Esophagus muscularis mucosa (tissue), 4 donors: ENCODE measurements at regions not wholly inside any gene's neighbourhood (a gene's known extent, or its start where the extent isn't known, plus 50 kb on each side); places are given as distances from the start of the nearest gene placed in this dataset.
"Not testable (repeated sequence)": the region's sequence is repeated elsewhere in the genome, so short reads cannot be mapped to it uniquely, and the experiment has no call there.

Experiments
- DNase-seq: peaks from one replicate; pipeline ENCODE4 v3.0.0-alpha.2; 2017; ENCODE audit errors: extremely low spot score
- H3K27ac ChIP-seq, 4 donors: fragments of 200-600 bp; sonication (generic); replicated peaks in 1 of 4; 1 replicate in 3 of 4; 2 replicates in 1 of 4; pipeline ENCODE4 v1.5.1; 2016 to 2019; ENCODE audit warnings: mild to moderate bottlenecking in 1 of 4
- H3K27me3 ChIP-seq, 4 donors: fragments of 200-600 bp; sonication (generic); one replicate each; pipeline versions ENCODE4 v1.5.1 to v1.6.0; 2016 to 2019
- H3K36me3 ChIP-seq, 4 donors: fragments of 200-600 bp; sonication (generic); one replicate each; pipeline ENCODE4 v1.5.1; 2016 to 2019
- H3K4me1 ChIP-seq, 4 donors: fragments of 200-600 bp; sonication (generic); one replicate each; pipeline ENCODE4 v1.5.1; 2016 to 2019
- H3K4me3 ChIP-seq, 4 donors: fragments of 200-600 bp; sonication (generic); 1 replicate in 2 of 4; 2 replicates in 2 of 4; pipeline ENCODE4 v1.5.1; 2016 to 2019; ENCODE audit warnings: mild to moderate bottlenecking in 4 of 4, moderate library complexity in 1 of 4
- H3K9me3 ChIP-seq, 4 donors: fragments of 200-600 bp; sonication (generic); 1 replicate in 3 of 4; 2 replicates in 1 of 4; pipeline ENCODE4 v1.5.1; 2016 to 2019
- CTCF ChIP-seq, 3 experiments: fragments of 200-600 bp in 2 of 3; fragments of 450-650 bp in 1 of 3; sonication (generic) in 2 of 3; IDR thresholded peaks; one replicate each; pipeline ENCODE4 v1.5.1; 2017 to 2019; ENCODE audit warnings: antibody characterized with exemption in 3 of 3, mild to moderate bottlenecking in 2 of 3, moderate library complexity in 1 of 3
- EP300 ChIP-seq: sonication (generic); formaldehyde crosslinking; IDR thresholded peaks from one replicate; pipeline ENCODE4 v1.6.1; 2017; ENCODE audit warnings: antibody characterized with exemption
- POLR2A ChIP-seq: fragments of 450-650 bp; IDR thresholded peaks from one replicate; pipeline ENCODE4 v1.6.1; 2017; ENCODE audit warnings: antibody characterized with exemption, moderate library complexity, mild to moderate bottlenecking, low read depth
- POLR2AphosphoS5 ChIP-seq, 2 donors: sonication (generic); formaldehyde crosslinking; IDR thresholded peaks; one replicate each; pipeline ENCODE4 v1.6.1; 2017; ENCODE audit warnings: antibody characterized with exemption in 2 of 2
- WGBS: methylation state at CpG from one replicate; pipeline ENCODE4 v1.1.5; 2018; 5-methylcytosine and 5-hydroxymethylcytosine counted together
- intact Hi-C: fragments of 100-400 bp; cut with DNase I; formaldehyde crosslinking; loops from one replicate; pipeline ENCODE4 v1.15.1; 2023

GRCh38 chr2:90179591-90179990, 1488.1 kb downstream of the RPIA start:
- H3K36me3 ChIP-seq, H3K4me1 ChIP-seq, DNase-seq, H3K27me3 ChIP-seq, H3K27ac ChIP-seq, intact Hi-C loops, H3K4me3 ChIP-seq, H3K9me3 ChIP-seq: not testable (repeated sequence)
- 50% methylated on average over 2 of the region's 3 CpGs for WGBS

GRCh38 chr2:90207454-90208058, 1516.1 kb downstream of the RPIA start:
- Histone ChIP-seq H3K36me3 (no peaks in the 10 kb centered on the region), H3K4me3 (no peak overlapping the region), H3K27me3 (peaks cover 0 to 27% (median 0%) of the 10 kb centered on the region in 4 donors), H3K9me3 (no peaks in the 10 kb centered on the region), H3K27ac (no peak overlapping the region), H3K4me1 (no peaks in the 10 kb centered on the region)
- intact Hi-C loops = no loop called here
- no peak for DNase-seq
- WGBS = 58% methylated on average over 1 of the region's 1 CpG
- TF ChIP-seq EP300 = no peak
- no peak for TF ChIP-seq POLR2AphosphoS5 (IDR thresholded peaks at IDR 0.05)
- TF ChIP-seq CTCF (IDR thresholded peaks at IDR 0.05) = no peak
- TF ChIP-seq POLR2A = no peak

GRCh38 chr2:90209009-90209408, 1517.5 kb downstream of the RPIA start:
- Histone ChIP-seq H3K36me3 (no peaks in the 10 kb centered on the region), H3K4me3 (no peak overlapping the region), H3K9me3 (no peaks in the 10 kb centered on the region), H3K27ac (no peak overlapping the region), H3K4me1 (no peaks in the 10 kb centered on the region), H3K27me3 (peaks cover 0 to 27% (median 0%) of the 10 kb centered on the region in 4 donors)
- no peak for TF ChIP-seq CTCF (IDR thresholded peaks at IDR 0.05)
- no peak for TF ChIP-seq POLR2AphosphoS5 (IDR thresholded peaks at IDR 0.05)
- TF ChIP-seq EP300 = no peak
- no peak for TF ChIP-seq POLR2A
- DNase-seq = no peak
- 72% methylated on average over 5 of the region's 5 CpGs for WGBS
- intact Hi-C loops = no loop called here

GRCh38 chr2:90209806-90210205, 1518.3 kb downstream of the RPIA start:
- TF ChIP-seq POLR2AphosphoS5 (IDR thresholded peaks at IDR 0.05) (no peak), POLR2A (no peak), CTCF (IDR thresholded peaks at IDR 0.05) (no peak), EP300 (no peak)
- Histone ChIP-seq H3K4me1 (no peaks in the 10 kb centered on the region), H3K27me3 (peaks cover 0 to 23% (median 0%) of the 10 kb centered on the region in 4 donors), H3K4me3 (no peak overlapping the region), H3K36me3 (no peaks in the 10 kb centered on the region), H3K9me3 (no peaks in the 10 kb centered on the region), H3K27ac (no peak overlapping the region)
- no peak for DNase-seq
- 77% methylated on average over 4 of the region's 4 CpGs for WGBS
- intact Hi-C loops = no loop called here

- H3K4me1 ChIP-seq, intact Hi-C loops, H3K9me3 ChIP-seq, DNase-seq, H3K27me3 ChIP-seq, H3K4me3 ChIP-seq, H3K36me3 ChIP-seq, H3K27ac ChIP-seq: not testable (repeated sequence)
- 32% methylated on average over 2 of the region's 2 CpGs for WGBS
These were observed 1524.4 kb downstream of the RPIA start for GRCh38 chr2:90215880-90216279.

GRCh38 chr2:90216801-90217200, 1525.3 kb downstream of the RPIA start:
- H3K4me1 ChIP-seq, H3K4me3 ChIP-seq, DNase-seq, H3K27me3 ChIP-seq, intact Hi-C loops, H3K27ac ChIP-seq, H3K36me3 ChIP-seq, H3K9me3 ChIP-seq: not testable (repeated sequence)
- 25% methylated on average over 1 of the region's 1 CpG for WGBS

GRCh38 chr2:90218534-90218933, 1527.1 kb downstream of the RPIA start:
- WGBS = 92% methylated on average over 1 of the region's 2 CpGs
- DNase-seq, H3K36me3 ChIP-seq, H3K4me1 ChIP-seq, H3K4me3 ChIP-seq, H3K9me3 ChIP-seq, intact Hi-C loops, H3K27ac ChIP-seq, H3K27me3 ChIP-seq: not testable (repeated sequence)

GRCh38 chr2:90220623-90221299, 1529.3 kb downstream of the RPIA start:
- H3K4me3 ChIP-seq, H3K9me3 ChIP-seq, H3K27me3 ChIP-seq, DNase-seq, H3K36me3 ChIP-seq, H3K27ac ChIP-seq, H3K4me1 ChIP-seq, intact Hi-C loops: not testable (repeated sequence)
- WGBS = 68% methylated on average over 2 of the region's 2 CpGs
